Heart left ventricle (tissue), 16 donors: ENCODE measurements at regions not wholly inside any gene's neighbourhood (a gene's known extent, or its start where the extent isn't known, plus 50 kb on each side); places are given as distances from the start of the nearest gene placed in this dataset.

ENCODE experiments used
- ATAC-seq, 4 donors: fragments of 200-7000 bp; cut with Tn5 transposase; one replicate each; pipeline ENCODE4 v1.9.1; 2020 to 2022; ENCODE audit warnings: moderate library complexity in 4 of 4, mild to moderate bottlenecking in 3 of 4, moderate number of reproducible peaks in 1 of 4
- DNase-seq, 5 donors: peaks; one replicate each; pipeline ENCODE4 v3.0.0-alpha.2; 2020
- H3K27ac ChIP-seq, 12 donors: fragments of 200-600 bp; sonication (generic) in 4 of 12; one replicate each; pipeline versions ENCODE4 v1.5.0 to v1.8.0; 2016 to 2022; ENCODE audit warnings: mild to moderate bottlenecking in 2 of 12
- H3K27me3 ChIP-seq, 9 donors: fragments of 200-600 bp; sonication (generic) in 2 of 9; one replicate each; pipeline versions ENCODE4 v1.5.1 to v1.8.0; 2016 to 2022; ENCODE audit warnings: mild to moderate bottlenecking in 3 of 9
- H3K36me3 ChIP-seq, 9 donors: fragments of 200-600 bp; sonication (generic) in 2 of 9; one replicate each; pipeline versions ENCODE4 v1.5.0 to v1.8.0; 2018 to 2022; ENCODE audit warnings: mild to moderate bottlenecking in 2 of 9
- H3K4me1 ChIP-seq, 12 donors: fragments of 200-600 bp; sonication (generic) in 4 of 12; one replicate each; pipeline versions ENCODE4 v1.5.0 to v1.8.0; 2016 to 2022; ENCODE audit warnings: mild to moderate bottlenecking in 3 of 12
- H3K4me3 ChIP-seq, 12 donors: fragments of 200-600 bp; sonication (generic) in 4 of 12; one replicate each; pipeline versions ENCODE4 v1.5.0 to v1.8.0; 2017 to 2022; ENCODE audit warnings: mild to moderate bottlenecking in 9 of 12, moderate library complexity in 4 of 12
- H3K9me3 ChIP-seq, 12 donors: fragments of 200-600 bp; sonication (generic) in 4 of 12; one replicate each; pipeline versions ENCODE4 v1.5.0 to v1.8.0; 2016 to 2022; ENCODE audit warnings: mild to moderate bottlenecking in 1 of 12
- CTCF ChIP-seq, 12 donors: fragments of 200-600 bp; sonication (generic) in 4 of 12; IDR thresholded peaks; one replicate each; pipeline versions ENCODE4 v1.5.0 to v1.8.0; 2018 to 2022; ENCODE audit warnings: antibody characterized with exemption in 12 of 12, mild to moderate bottlenecking in 5 of 12
- POLR2A ChIP-seq, 2 donors: fragments of 450-650 bp; IDR thresholded peaks; one replicate each; pipeline ENCODE4 v1.6.1; 2017; ENCODE audit warnings: antibody characterized with exemption in 2 of 2, mild to moderate bottlenecking in 2 of 2, moderate library complexity in 2 of 2
- WGBS, 4 donors: extraction: QIAGEN DNeasy Blood & Tissue Kit in 2 of 4; methylation state at CpG; one replicate each; pipeline versions ENCODE4 v1.1.5 to v1.1.7; 2013 to 2018; 5-methylcytosine and 5-hydroxymethylcytosine counted together
- intact Hi-C, 10 donors: fragments of 100-400 bp; cut with DNase I; formaldehyde crosslinking; loops; one replicate each; pipeline versions ENCODE4 v1.11.1 to v1.14.2; 2022
- donor health status: ischemic (EF 13 %, LVEDD 7.1; RV severe dilation, severe dysfunction).
- donor health status: healthy with polysubstance abuse.
- donor health status: DM: no; HTN: yes; CAD: no.
- donor health status: DM: no; HTN: no; CAD: no.
- donor health status: ischemic (EF 25% LVEDD 6.9; RV normal size, moderate dysfunction).
- donor health status: ischemic (EF 25% LVEDD 5.7; RV mildly dilated, moderate dysfunction).
- donor health status: healthy.
- donor health status: DM: yes; HTN: yes; CAD: no.
- donor health status: ischemic (EF 35%, LVEDD 5.7; RV mildly dilated, moderate dysfunction).
- donor health status: nonischemic (EF 11% LVEDD 7.7; RV severe dilation, severe dysfunction).
- donor health status: DM: yes; HTN: yes; CAD: no.
- donor health status: PGD.
- donor health status: ischemic (EF 29% LVEDD 5.4; RV normal size, mild dysfunction).
- donor health status: nonischemic (EF 23%, LVEDD 6.1; RV moderate dilation, normal function).

- Histone ChIP-seq H3K9me3 (no peaks in the 10 kb centered on the region), H3K4me1 (no peaks in the 10 kb centered on the region), H3K27me3 (peaks cover 0 to 11% (median 0%) of the 10 kb centered on the region in 9 donors), H3K27ac (no peak overlapping the region), H3K36me3 (no peaks in the 10 kb centered on the region), H3K4me3 (no peak overlapping the region)
- no peak for TF ChIP-seq CTCF (IDR thresholded peaks at IDR 0.05)
- TF ChIP-seq POLR2A (IDR thresholded peaks at IDR 0.05), result no peak
- WGBS, 4 donors, result 78 to 82% (median 81%) methylated on average over 4 of the region's 4 CpGs
- ATAC-seq (no peak), DNase-seq (no peak)
- intact Hi-C loops, result loop anchor here in 1 of 10 donors (10.0 kb wide), 1 partner anchor 1990 kb away; no protein-coding TSS in a partner anchor
Observed at GRCh38 chr2:58574873-58575272, 333.7 kb upstream of the FANCL start.

GRCh38 chr2:58572731-58573130 lies 331.6 kb upstream of the FANCL start:
- WGBS, 4 donors, result 80 to 90% (median 87%) methylated on average over 3 of the region's 3 CpGs
- Histone ChIP-seq H3K9me3 (no peaks in the 10 kb centered on the region), H3K36me3 (no peaks in the 10 kb centered on the region), H3K27ac (no peak overlapping the region), H3K4me3 (no peak overlapping the region), H3K27me3 (peaks cover 0 to 11% (median 0%) of the 10 kb centered on the region in 9 donors), H3K4me1 (no peaks in the 10 kb centered on the region)
- DNase-seq, result no peak
- no peak for ATAC-seq
- intact Hi-C loops, result loop anchor here in 1 of 10 donors (10.0 kb wide), 1 partner anchor 1992 kb away; no protein-coding TSS in a partner anchor
- TF ChIP-seq CTCF (IDR thresholded peaks at IDR 0.05) (no peak), POLR2A (IDR thresholded peaks at IDR 0.05) (no peak)

- 25 to 31% (median 29%) methylated on average over 10 of the region's 10 CpGs for WGBS, 4 donors
- no peaks in the 10 kb centered on the region for H3K9me3 ChIP-seq
- H3K36me3 ChIP-seq, result no peaks in the 10 kb centered on the region
- no peak overlapping the region for H3K27ac ChIP-seq
- no peaks in the 10 kb centered on the region for H3K4me1 ChIP-seq
- H3K27me3 ChIP-seq, result peaks cover 0 to 7% (median 0%) of the 10 kb centered on the region in 9 donors
- DNase-seq (peak in 1 of 5 donors; percentile 5), ATAC-seq (peak in 2 of 4 donors; percentile 52 to 58)
- no peak for TF ChIP-seq POLR2A (IDR thresholded peaks at IDR 0.05)
- TF ChIP-seq CTCF (IDR thresholded peaks at IDR 0.05), result peak in 11 of 12 donors; percentile 13 to 54 (median 33)
- no peak overlapping the region for H3K4me3 ChIP-seq
- intact Hi-C loops, result loop anchor here in 1 of 10 donors (10.0 kb wide), 1 partner anchor 1993 kb away; no protein-coding TSS in a partner anchor
Observed at GRCh38 chr2:58571181-58571852, 330.2 kb upstream of the FANCL start.

GRCh38 chr2:58569475-58570185 lies 328.5 kb upstream of the FANCL start:
- WGBS, 4 donors, result 51 to 54% (median 53%) methylated on average over 7 of the region's 7 CpGs
- no peak for DNase-seq
- intact Hi-C loops, result loop anchor here in 1 of 10 donors (10.0 kb wide), 1 partner anchor 1995 kb away; no protein-coding TSS in a partner anchor
- no peak for ATAC-seq
- Histone ChIP-seq H3K4me3 (no peak overlapping the region), H3K27ac (no peak overlapping the region), H3K4me1 (no peaks in the 10 kb centered on the region), H3K27me3 (peaks cover 0 to 14% (median 0%) of the 10 kb centered on the region in 9 donors), H3K36me3 (no peaks in the 10 kb centered on the region), H3K9me3 (no peaks in the 10 kb centered on the region)
- TF ChIP-seq CTCF (IDR thresholded peaks at IDR 0.05), result no peak
- TF ChIP-seq POLR2A (IDR thresholded peaks at IDR 0.05), result no peak
